ENCODE measurements at regions not wholly inside any gene's neighbourhood (a gene's known extent, or its start where the extent isn't known, plus 50 kb on each side); places are given as distances from the start of the nearest gene placed in this dataset.

DNA sequence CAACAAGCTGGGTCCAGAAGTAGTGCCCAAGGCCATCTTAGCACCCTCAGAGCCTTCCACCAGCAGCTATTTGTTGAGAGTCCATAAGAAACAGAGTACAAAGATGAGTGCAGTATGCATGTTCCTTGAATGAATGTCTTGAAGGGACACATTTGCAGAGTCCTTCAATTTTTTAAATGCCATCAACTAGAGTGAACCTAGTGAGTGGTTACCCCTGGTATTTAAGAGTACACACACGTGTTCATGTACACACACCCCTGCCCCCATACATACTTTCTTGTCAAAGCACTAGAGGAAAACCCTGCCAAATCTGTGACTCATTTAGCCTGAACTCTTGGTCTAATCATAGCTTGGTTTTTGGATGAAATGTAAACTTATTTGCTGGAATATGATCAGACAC, 84.5 kb upstream of the GALNT15 start (continued):
- TF ChIP-seq, protein P1, sequence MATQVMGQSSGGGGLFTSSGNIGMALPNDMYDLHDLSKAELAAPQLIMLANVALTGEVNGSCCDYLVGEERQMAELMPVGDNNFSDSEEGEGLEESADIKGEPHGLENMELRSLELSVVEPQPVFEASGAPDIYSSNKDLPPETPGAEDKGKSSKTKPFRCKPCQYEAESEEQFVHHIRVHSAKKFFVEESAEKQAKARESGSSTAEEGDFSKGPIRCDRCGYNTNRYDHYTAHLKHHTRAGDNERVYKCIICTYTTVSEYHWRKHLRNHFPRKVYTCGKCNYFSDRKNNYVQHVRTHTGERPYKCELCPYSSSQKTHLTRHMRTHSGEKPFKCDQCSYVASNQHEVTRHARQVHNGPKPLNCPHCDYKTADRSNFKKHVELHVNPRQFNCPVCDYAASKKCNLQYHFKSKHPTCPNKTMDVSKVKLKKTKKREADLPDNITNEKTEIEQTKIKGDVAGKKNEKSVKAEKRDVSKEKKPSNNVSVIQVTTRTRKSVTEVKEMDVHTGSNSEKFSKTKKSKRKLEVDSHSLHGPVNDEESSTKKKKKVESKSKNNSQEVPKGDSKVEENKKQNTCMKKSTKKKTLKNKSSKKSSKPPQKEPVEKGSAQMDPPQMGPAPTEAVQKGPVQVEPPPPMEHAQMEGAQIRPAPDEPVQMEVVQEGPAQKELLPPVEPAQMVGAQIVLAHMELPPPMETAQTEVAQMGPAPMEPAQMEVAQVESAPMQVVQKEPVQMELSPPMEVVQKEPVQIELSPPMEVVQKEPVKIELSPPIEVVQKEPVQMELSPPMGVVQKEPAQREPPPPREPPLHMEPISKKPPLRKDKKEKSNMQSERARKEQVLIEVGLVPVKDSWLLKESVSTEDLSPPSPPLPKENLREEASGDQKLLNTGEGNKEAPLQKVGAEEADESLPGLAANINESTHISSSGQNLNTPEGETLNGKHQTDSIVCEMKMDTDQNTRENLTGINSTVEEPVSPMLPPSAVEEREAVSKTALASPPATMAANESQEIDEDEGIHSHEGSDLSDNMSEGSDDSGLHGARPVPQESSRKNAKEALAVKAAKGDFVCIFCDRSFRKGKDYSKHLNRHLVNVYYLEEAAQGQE (IDR thresholded peaks at IDR 0.05; ENCODE audit: unreplicated experiment) = no peak
- TF ChIP-seq EZH2phosphoT487 (IDR thresholded peaks at IDR 0.05; ENCODE audit: unreplicated experiment) (no peak), NANOG (IDR thresholded peaks at IDR 0.05; ENCODE audit: borderline replicate concordance) (no peak), CREB1 (CRISPR knock-in tag; IDR thresholded peaks at IDR 0.05; ENCODE audit: low read depth) (no peak), ZNF331 (CRISPR knock-in tag; IDR thresholded peaks at IDR 0.05; ENCODE audit: low read depth) (no peak)

- H3K36me3 ChIP-seq (ENCODE audit: insufficient read depth) = no peaks in the 10 kb centered on the region
- no peak for ATAC-seq
- no peaks in the 10 kb centered on the region for H3K36me3 Mint-ChIP-seq (ENCODE audit: low read depth)
- no peak overlapping the region for H2AFZ ChIP-seq
- no peaks in the 10 kb centered on the region for H4K20me1 ChIP-seq (replicated peaks; ENCODE audit: insufficient read depth)
- no peak overlapping the region for H3K4me3 ChIP-seq
- no peak overlapping the region for H3K27ac ChIP-seq (ENCODE audit: low read depth)
- H3K4me3 Mint-ChIP-seq = no peak overlapping the region
- peaks cover 3% of the 10 kb centered on the region for H3K27me3 Mint-ChIP-seq (ENCODE audit: insufficient read depth, low read depth, poor library complexity)
- peaks cover 3% of the 10 kb centered on the region; the same call in 2 of the 3 replicates for H3K4me1 Mint-ChIP-seq
- no peaks in the 10 kb centered on the region for H3K4me1 ChIP-seq (ENCODE audit: insufficient read depth)
- H3F3A ChIP-seq (replicated peaks; ENCODE audit: low read depth) = no peaks in the 10 kb centered on the region
- peaks cover 3% of the 10 kb centered on the region; the same call in 1 of the 2 replicates for H3K9me2 ChIP-seq (ENCODE audit: insufficient read depth)
- DNase-seq (ENCODE audit: low spot score) = no peak
- no peaks in the 10 kb centered on the region for H3K27me3 ChIP-seq (ENCODE audit: insufficient read depth)
- H3K9me3 Mint-ChIP-seq = no peaks in the 10 kb centered on the region
- no peaks in the 10 kb centered on the region for H3K79me2 ChIP-seq (replicated peaks; ENCODE audit: insufficient read depth)
- no peak overlapping the region for H3K27ac Mint-ChIP-seq
- H3K4me2 ChIP-seq = no peak overlapping the region
- TF ChIP-seq POLR2AphosphoS5 (IDR thresholded peaks at IDR 0.05; ENCODE audit: low read depth) = no peak
- TF ChIP-seq, protein P1 (IDR thresholded peaks at IDR 0.05; ENCODE audit: unreplicated experiment) = no peak
- TF ChIP-seq EZH2phosphoT487 (IDR thresholded peaks at IDR 0.05; ENCODE audit: unreplicated experiment) = no peak
- TF ChIP-seq STAT1 (IDR thresholded peaks at IDR 0.05; ENCODE audit: unreplicated experiment) = no peak
- TF ChIP-seq NANOG (IDR thresholded peaks at IDR 0.05; ENCODE audit: borderline replicate concordance) = no peak
- no peak for TF ChIP-seq CTCF (conservative IDR thresholded peaks at IDR 0.05; ENCODE audit: low read depth in 2 of 2)
- no peak for TF ChIP-seq ZNF331 (CRISPR knock-in tag; IDR thresholded peaks at IDR 0.05; ENCODE audit: low read depth)
- TF ChIP-seq, protein P2, sequence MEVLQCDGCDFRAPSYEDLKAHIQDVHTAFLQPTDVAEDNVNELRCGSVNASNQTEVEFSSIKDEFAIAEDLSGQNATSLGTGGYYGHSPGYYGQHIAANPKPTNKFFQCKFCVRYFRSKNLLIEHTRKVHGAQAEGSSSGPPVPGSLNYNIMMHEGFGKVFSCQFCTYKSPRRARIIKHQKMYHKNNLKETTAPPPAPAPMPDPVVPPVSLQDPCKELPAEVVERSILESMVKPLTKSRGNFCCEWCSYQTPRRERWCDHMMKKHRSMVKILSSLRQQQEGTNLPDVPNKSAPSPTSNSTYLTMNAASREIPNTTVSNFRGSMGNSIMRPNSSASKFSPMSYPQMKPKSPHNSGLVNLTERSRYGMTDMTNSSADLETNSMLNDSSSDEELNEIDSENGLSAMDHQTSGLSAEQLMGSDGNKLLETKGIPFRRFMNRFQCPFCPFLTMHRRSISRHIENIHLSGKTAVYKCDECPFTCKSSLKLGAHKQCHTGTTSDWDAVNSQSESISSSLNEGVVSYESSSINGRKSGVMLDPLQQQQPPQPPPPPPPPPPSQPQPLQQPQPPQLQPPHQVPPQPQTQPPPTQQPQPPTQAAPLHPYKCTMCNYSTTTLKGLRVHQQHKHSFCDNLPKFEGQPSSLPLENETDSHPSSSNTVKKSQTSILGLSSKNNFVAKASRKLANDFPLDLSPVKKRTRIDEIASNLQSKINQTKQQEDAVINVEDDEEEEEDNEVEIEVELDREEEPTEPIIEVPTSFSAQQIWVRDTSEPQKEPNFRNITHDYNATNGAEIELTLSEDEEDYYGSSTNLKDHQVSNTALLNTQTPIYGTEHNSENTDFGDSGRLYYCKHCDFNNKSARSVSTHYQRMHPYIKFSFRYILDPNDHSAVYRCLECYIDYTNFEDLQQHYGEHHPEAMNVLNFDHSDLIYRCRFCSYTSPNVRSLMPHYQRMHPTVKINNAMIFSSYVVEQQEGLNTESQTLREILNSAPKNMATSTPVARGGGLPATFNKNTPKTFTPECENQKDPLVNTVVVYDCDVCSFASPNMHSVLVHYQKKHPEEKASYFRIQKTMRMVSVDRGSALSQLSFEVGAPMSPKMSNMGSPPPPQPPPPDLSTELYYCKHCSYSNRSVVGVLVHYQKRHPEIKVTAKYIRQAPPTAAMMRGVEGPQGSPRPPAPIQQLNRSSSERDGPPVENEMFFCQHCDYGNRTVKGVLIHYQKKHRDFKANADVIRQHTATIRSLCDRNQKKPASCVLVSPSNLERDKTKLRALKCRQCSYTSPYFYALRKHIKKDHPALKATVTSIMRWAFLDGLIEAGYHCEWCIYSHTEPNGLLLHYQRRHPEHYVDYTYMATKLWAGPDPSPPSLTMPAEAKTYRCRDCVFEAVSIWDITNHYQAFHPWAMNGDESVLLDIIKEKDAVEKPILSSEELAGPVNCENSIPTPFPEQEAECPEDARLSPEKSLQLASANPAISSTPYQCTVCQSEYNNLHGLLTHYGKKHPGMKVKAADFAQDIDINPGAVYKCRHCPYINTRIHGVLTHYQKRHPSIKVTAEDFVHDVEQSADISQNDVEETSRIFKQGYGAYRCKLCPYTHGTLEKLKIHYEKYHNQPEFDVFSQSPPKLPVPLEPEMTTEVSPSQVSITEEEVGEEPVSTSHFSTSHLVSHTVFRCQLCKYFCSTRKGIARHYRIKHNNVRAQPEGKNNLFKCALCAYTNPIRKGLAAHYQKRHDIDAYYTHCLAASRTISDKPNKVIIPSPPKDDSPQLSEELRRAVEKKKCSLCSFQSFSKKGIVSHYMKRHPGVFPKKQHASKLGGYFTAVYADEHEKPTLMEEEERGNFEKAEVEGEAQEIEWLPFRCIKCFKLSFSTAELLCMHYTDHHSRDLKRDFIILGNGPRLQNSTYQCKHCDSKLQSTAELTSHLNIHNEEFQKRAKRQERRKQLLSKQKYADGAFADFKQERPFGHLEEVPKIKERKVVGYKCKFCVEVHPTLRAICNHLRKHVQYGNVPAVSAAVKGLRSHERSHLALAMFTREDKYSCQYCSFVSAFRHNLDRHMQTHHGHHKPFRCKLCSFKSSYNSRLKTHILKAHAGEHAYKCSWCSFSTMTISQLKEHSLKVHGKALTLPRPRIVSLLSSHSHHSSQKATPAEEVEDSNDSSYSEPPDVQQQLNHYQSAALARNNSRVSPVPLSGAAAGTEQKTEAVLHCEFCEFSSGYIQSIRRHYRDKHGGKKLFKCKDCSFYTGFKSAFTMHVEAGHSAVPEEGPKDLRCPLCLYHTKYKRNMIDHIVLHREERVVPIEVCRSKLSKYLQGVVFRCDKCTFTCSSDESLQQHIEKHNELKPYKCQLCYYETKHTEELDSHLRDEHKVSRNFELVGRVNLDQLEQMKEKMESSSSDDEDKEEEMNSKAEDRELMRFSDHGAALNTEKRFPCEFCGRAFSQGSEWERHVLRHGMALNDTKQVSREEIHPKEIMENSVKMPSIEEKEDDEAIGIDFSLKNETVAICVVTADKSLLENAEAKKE (CRISPR knock-in tag; IDR thresholded peaks at IDR 0.05) = no peak
- no peak for TF ChIP-seq CREB1 (CRISPR knock-in tag; IDR thresholded peaks at IDR 0.05; ENCODE audit: low read depth)
Measured at GRCh38 chr3:16090706-16091105, 83.8 kb upstream of the GALNT15 start.
